ENCODE measurements at regions not wholly inside any gene's neighbourhood (a gene's known extent, or its start where the extent isn't known, plus 50 kb on each side); places are given as distances from the start of the nearest gene placed in this dataset.

- no peak for TF ChIP-seq CTCF (IDR thresholded peaks at IDR 0.05)
- TF ChIP-seq EP300 (IDR thresholded peaks at IDR 0.05): no peak
Observed at GRCh38 chr4:27381815-27382214, 521.2 kb downstream of the STIM2 start.

Data from esophagus muscularis mucosa (tissue), 3 donors.